A172 (cell line): ENCODE measurements at regions not wholly inside any gene's neighbourhood (a gene's known extent, or its start where the extent isn't known, plus 50 kb on each side); places are given as distances from the start of the nearest gene placed in this dataset.
"Not testable (repeated sequence)": the region's sequence is repeated elsewhere in the genome, so short reads cannot be mapped to it uniquely, and the experiment has no call there.

ENCODE experiments used
- DNase-seq: peaks from one replicate; pipeline ENCODE4 v3.0.0-alpha.2; 2015; ENCODE audit warnings: low spot score

- no peak for DNase-seq
These were observed 268.2 kb downstream of the SH3GL2 start for GRCh38 chr9:17846948-17847655.

GRCh38 chr9:17847908-17848307 lies 269.0 kb downstream of the SH3GL2 start:
- DNase-seq = no peak

- DNase-seq = no peak
These were observed 273.2 kb downstream of the SH3GL2 start for GRCh38 chr9:17852108-17852507.

GRCh38 chr9:17854487-17854886 lies 275.6 kb downstream of the SH3GL2 start:
- no peak for DNase-seq

GRCh38 chr9:17856995-17857394 lies 278.1 kb downstream of the SH3GL2 start:
- no peak for DNase-seq

DNA sequence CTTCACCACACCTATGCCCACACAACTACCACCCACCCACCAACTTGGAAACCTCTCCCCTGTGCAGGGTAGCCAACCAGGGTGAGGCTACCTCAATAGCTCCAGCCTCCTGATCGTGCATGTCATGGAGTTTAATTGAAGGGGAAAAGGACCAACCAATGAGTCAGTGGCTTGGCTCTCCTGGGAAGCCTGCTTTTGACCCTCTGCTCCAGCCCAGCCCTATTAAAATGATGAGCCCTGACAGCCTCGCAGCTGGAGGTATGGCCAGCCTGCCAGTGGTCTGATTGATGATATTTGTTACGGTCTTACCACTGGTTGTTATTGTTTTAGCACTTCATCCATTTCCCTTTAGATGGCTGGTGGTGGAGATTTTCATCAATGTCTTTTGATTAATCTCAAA lies 280.4 kb downstream of the SH3GL2 start:
- no peak for DNase-seq

GRCh38 chr9:17859987-17860386 lies 281.1 kb downstream of the SH3GL2 start:
- no peak for DNase-seq

- no peak for DNase-seq
These were observed 283.2 kb downstream of the SH3GL2 start for GRCh38 chr9:17862101-17862500.

DNA sequence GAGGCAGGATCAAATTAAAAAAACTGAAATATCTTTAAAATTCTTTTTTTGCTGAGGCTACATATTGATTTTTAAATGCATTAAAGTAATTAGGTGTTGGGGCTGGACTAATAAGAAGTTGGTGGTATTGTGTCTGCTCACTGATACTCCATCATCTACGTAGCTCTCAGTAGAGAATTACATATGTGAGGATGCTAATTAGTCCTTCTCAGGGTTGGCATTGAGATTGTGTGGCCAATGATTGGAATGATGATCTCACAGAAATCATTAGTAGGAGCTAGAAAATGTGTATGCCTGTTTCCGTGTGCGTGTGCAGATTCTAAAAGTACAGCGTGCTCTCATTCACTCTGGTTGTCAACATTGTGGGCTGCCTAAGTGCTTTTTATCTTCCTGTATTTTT lies 283.8 kb downstream of the SH3GL2 start:
- no peak for DNase-seq

DNA sequence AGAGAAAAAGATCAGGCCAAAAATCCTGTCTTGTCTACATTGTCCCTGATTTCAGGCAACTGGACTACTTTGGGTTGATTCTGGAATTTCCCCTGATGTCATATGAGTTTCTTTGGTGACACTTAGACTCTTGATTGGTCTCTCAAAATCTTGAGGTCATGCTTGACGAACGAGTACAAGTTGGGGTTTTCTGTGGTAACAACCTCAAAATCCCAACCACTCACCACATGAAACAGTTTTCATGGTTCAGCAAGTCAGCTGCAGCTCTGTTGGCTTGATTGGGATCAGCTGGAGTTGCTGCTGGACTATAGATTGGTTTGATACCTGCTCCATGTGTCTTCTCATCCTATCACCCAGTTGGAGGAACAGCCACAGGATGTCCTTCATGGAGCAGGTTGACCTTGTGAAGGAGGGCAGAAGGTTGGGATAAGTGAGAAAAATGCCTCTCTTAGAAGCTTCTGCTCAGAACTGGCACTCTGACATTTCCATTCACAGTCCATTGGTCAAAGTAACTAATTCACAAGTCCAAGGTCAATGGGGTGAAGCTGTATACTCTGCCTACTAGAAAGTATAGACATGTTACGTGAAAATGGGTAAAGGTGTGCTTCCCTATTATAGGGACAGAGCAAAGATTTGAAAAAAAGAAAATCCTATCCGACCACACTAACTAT lies 284.5 kb downstream of the SH3GL2 start:
- no peak for DNase-seq

GRCh38 chr9:17863924-17864323 lies 285.1 kb downstream of the SH3GL2 start:
- DNase-seq = no peak

DNA sequence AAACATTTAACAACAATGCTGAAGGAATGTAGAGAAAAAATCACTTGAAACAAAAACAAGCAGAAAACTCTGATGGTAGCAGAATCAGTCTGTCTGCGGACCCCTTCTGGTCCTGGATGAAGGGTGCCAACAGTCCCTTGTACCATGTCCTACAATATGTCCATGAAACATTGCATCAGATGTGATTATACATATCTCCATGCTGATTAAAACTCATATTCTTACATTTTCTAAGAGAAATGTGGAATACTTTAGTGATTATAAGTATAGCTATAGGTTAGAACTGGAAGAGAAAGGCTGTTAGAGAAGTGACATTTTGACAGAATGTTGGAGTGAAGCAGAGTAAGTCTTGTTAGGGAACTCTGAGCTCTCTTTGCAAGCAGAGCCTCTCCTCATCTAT lies 286.1 kb downstream of the SH3GL2 start:
- DNase-seq = no peak

DNA sequence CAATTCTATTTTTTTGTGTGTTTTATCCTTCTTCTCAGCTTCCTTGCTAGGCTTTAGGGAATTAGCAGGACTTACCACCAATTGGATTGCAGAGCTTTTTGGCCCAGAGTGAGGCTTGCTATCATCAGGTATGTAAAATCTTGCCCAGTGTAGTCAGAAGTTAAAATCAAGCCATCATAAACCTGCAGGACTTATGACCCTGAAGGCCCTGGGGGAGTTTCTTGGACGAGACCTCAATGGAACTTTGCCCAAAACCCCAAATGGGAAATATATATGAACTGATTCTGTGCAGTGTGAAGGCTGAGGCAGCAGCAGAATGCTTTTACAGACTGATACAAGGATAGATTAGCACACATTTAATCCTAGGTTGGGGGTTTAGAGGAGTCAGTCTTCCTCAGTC lies 287.0 kb downstream of the SH3GL2 start:
- DNase-seq = no peak

DNA sequence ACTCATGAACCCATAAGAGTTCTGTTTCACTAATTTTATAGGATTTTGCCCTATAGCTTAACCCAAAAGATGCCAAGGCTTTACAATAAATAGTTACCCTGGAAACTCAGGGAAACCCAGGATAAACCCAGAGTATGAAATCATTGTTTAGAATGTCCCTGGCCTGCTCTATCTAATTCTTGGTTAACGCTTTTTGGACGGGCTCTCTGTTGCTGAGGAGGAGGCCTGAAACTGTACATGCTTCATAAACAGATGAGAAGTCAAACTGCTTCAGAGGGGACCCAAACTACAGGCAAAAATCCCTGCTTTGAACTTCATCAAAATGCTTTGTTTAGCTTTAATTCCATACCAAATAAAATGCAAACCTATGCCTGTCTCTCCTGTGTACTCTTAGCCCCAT lies 291.9 kb downstream of the SH3GL2 start:
- DNase-seq = no peak

GRCh38 chr9:17871213-17871890 lies 292.5 kb downstream of the SH3GL2 start:
- no peak for DNase-seq

- DNase-seq = no peak
These were observed 297.0 kb downstream of the SH3GL2 start for GRCh38 chr9:17875886-17876285.

- DNase-seq = no peak
These were observed 297.8 kb downstream of the SH3GL2 start for GRCh38 chr9:17876687-17877086.

GRCh38 chr9:17878810-17879370 lies 300.0 kb downstream of the SH3GL2 start:
- no peak for DNase-seq

DNA sequence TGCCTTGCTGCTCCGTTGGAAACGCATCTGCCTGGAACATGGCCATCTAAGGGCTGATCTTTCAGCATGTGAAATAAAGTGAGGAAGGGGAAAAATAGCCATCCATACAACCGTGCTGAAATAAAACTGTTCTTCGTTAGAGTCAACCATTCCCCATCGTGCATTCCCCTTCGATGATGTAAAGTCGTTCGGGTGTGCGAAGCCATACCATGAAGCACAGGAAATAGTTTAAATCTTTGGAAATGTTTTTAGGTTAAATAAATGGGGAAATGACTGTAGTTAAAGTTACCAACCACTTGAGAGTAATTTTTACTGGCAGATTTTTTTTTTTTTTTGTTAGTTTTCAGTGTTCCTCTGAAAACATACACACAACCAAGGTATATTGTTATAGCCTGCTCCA lies 302.5 kb downstream of the SH3GL2 start:
- DNase-seq = no peak

DNA sequence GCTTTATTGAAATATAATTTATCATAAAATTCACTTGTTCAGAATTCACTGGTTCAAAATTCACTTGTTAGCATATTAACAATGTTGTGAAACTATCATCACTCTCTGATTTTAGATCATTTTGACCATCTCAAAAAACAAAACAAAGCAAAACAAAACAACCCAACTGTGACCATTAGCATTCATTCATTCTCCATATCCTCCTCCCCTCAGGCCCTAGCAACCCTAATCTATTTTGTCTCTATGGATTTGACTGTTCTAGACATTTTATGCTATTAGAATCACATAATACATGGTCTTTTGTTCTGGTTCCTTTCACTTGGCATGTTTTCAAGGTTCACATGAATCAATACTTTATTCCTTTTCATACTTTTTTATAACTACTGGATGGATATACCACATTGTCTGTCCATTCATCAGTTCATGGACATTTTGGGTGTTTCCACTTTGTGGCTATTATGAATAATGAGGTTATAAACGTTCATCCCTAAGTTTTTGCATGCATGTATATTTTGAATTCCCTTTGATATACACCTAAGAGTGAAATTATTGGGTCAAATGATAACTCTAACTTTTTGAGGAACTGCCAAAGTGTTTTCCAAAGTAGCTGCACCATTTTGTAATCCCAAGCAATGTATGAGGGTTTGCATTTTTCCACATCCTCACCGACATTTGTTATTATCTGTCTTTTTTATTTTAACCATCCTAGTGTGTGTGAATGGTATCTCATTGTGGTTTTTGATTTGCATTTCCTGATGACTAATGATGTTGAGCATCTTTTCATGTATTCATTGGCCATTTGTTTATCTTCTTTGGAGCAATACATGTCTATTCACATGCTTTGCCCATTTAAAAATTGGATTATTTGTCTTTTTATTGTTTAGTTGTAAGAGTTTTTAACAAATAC lies 304.1 kb downstream of the SH3GL2 start:
- DNase-seq = no peak

GRCh38 chr9:17888066-17888465 lies 309.2 kb downstream of the SH3GL2 start:
- DNase-seq = no peak

DNA sequence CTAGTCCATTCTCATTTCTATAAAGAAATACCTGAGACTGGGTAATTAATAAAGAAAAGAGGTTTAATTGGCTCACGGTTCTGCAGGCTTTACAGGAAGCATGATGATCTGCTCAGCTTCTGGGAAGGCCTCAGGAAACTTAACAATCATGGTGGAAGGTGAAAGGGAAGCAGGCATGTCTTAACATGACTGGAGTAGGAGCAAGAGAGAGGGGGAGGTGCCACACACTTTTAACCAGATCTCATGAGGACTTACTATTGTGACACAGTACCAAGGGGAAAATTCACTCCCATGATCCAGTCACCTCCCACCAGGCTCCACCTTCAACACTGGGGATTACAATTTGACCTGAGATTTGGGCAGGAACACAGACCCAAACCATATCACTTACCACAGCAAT lies 310.1 kb downstream of the SH3GL2 start:
- not testable (repeated sequence) for DNase-seq
